ENCODE measurements at regions not wholly inside any gene's neighbourhood (a gene's known extent, or its start where the extent isn't known, plus 50 kb on each side); places are given as distances from the start of the nearest gene placed in this dataset.

GRCh38 chr4:180465364-180465763 lies 1777.8 kb upstream of the TENM3 start:
- no peak for DNase-seq

GRCh38 chr4:180483036-180483435 lies 1760.2 kb upstream of the TENM3 start:
- DNase-seq = no peak

- no peak for DNase-seq
Observed at GRCh38 chr4:180485407-180485806, 1757.8 kb upstream of the TENM3 start.

GRCh38 chr4:180486342-180486741 lies 1756.9 kb upstream of the TENM3 start:
- no peak for DNase-seq

- DNase-seq = no peak
Observed at GRCh38 chr4:180489787-180490186, 1753.4 kb upstream of the TENM3 start.

- DNase-seq = no peak
Observed at GRCh38 chr4:180491210-180491609, 1752.0 kb upstream of the TENM3 start.

GRCh38 chr4:180493299-180493698 lies 1749.9 kb upstream of the TENM3 start:
- DNase-seq = no peak

GRCh38 chr4:180500154-180500553 lies 1743.0 kb upstream of the TENM3 start:
- DNase-seq = no peak

GRCh38 chr4:180512801-180513475 lies 1730.3 kb upstream of the TENM3 start:
- DNase-seq = no peak

- no peak for DNase-seq
Observed at GRCh38 chr4:180518906-180519305, 1724.3 kb upstream of the TENM3 start.

- DNase-seq = no peak
Observed at GRCh38 chr4:180521181-180521580, 1722.0 kb upstream of the TENM3 start.

- no peak for DNase-seq
Observed at GRCh38 chr4:180525523-180526077, 1717.6 kb upstream of the TENM3 start.

- no peak for DNase-seq
Observed at GRCh38 chr4:180528003-180528402, 1715.2 kb upstream of the TENM3 start.

- DNase-seq = no peak
Observed at GRCh38 chr4:180530787-180531186, 1712.4 kb upstream of the TENM3 start.

- DNase-seq = no peak
Observed at GRCh38 chr4:180532691-180533090, 1710.5 kb upstream of the TENM3 start.

- no peak for DNase-seq
Observed at GRCh38 chr4:180538384-180539057, 1704.7 kb upstream of the TENM3 start.

GRCh38 chr4:180539284-180539683 lies 1703.9 kb upstream of the TENM3 start:
- no peak for DNase-seq

- DNase-seq = no peak
Observed at GRCh38 chr4:180541678-180542077, 1701.5 kb upstream of the TENM3 start.

GRCh38 chr4:180542445-180543100 lies 1700.6 kb upstream of the TENM3 start:
- no peak for DNase-seq

GRCh38 chr4:180550106-180550505 lies 1693.1 kb upstream of the TENM3 start:
- no peak for DNase-seq

- no peak for DNase-seq
Observed at GRCh38 chr4:180557348-180557747, 1685.9 kb upstream of the TENM3 start.

GRCh38 chr4:180557950-180558349 lies 1685.3 kb upstream of the TENM3 start:
- no peak for DNase-seq

GRCh38 chr4:180558427-180558826 lies 1684.8 kb upstream of the TENM3 start:
- no peak for DNase-seq

GRCh38 chr4:180560896-180561295 lies 1682.3 kb upstream of the TENM3 start:
- no peak for DNase-seq

Data from CD4-positive, alpha-beta T cell treated with Interferon gamma for 1 hour (primary cell).